HG03108 (cell line): ENCODE measurements at regions not wholly inside any gene's neighbourhood (a gene's known extent, or its start where the extent isn't known, plus 50 kb on each side); places are given as distances from the start of the nearest gene placed in this dataset.

Experiments used
- ATAC-seq: cut with Tn5 transposase; IDR thresholded peaks from one replicate; pipeline ENCODE4 v1.9.1; 2021; ENCODE audit warnings: moderate library complexity; ENCODE audit not compliant: unreplicated experiment

DNA sequence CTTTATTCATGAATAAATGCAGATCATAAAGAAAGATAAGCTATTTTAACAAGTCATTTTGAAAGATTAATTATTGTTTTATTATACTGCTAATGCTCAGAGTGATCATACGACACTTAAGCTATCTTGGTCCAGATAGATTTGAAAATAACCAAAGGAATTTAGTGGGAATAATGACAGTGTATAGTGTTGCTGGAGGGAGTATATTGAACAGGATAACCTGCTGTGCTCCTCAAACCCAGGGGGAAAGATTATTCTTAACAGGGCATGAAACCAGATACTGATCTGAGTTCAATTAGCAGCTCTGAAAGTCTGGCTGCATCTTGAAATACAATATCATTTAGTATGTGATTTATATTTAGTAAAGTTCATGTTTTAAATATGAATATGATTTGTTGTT, 216.3 kb upstream of the ITGA4 start:
- no peak for ATAC-seq

DNA sequence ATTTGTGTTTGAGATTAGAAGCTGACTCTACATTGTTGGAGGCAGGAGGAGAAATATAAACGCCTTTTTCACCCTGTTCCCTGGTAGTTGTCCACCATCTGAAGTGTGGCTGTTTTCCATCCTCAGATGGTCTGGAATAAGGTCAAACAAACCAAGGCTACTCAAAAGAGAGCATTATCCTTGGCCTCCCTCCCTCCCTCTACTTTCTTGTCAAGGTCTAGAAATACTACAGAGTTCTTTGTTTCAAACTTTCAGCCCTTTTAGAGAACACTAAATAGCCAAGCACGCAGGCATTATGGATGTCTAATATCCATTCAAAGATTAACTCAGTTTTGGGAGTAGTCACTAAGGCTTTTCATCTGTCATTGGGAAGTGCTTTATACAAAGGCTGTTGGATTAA, 215.8 kb upstream of the ITGA4 start:
- peak; percentile 9 for ATAC-seq

DNA sequence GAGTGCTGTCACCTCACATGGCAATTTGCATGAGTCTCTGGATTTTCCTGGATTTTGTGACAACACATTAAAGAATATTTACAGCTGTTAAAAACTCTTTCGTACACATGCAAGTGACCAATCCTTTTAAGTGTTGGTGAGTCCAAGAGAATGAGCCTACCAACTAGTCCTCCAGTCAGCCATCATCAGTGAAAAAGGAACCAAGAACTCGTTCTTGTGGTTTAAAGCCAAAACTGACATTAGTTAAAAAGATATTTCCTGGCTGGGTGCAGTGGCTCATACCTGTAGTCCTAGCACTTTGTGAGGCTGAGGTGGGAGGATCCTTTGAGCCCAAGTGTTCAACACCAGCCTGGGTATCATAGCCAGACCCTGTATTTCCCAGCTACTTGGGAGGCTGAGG, 215.4 kb upstream of the ITGA4 start:
- ATAC-seq: peak; percentile 82

DNA sequence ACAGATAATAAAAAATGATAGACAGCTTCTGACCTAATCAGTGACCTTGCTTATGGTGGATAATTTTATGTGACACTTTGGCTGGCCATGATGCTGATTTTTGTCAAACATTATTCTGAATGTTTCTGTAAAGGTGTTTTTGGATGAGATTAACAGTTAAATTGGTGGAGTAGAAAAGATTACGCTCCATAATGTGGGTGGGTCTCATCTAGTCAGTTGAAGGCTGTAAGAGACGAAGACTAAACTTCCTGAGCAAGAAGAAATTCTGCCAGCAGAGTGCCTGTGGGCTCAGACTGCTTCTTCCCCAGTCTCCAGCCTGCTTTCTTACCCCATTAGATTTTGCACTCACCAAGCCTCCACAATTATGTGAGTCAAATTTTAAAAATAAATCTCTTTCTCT, 214.9 kb upstream of the ITGA4 start:
- ATAC-seq: no peak

DNA sequence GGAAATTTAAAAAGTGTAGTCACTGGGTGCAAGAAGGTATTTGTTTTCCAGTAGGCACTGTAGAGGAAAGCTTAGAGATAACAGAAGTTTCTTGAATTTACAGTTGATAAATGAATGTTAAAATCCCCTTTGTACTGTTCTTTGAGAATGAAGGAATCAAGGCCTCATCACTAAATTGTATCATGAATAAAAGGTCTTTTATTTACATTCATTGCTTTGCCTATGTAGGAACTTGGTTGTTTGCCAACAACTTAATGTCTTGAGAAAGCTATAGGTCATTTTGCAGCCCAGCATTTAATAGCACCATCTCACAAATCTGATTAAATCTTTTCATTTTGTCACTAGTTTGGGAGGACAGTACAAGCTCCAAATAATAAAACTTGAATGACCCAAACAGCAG, 213.9 kb upstream of the ITGA4 start:
- ATAC-seq: no peak

DNA sequence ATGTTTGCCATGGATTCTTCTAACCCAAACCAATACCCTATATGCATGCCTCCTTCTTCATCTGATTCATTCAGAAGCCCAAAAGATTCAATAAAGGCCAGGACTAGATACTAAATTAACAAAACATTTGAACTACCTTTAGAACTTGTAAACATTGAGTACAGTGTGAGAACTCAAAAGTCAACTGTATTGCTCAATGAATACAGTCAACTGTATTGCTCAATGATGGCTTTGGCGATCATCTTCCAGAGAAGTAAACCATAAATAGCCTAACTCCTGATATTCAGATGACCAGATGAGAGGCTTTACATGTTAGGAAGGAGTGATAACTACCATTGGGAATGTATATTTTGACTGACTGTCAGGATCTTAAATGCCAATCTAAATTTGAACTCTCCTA, 206.5 kb upstream of the ITGA4 start:
- ATAC-seq: no peak

DNA sequence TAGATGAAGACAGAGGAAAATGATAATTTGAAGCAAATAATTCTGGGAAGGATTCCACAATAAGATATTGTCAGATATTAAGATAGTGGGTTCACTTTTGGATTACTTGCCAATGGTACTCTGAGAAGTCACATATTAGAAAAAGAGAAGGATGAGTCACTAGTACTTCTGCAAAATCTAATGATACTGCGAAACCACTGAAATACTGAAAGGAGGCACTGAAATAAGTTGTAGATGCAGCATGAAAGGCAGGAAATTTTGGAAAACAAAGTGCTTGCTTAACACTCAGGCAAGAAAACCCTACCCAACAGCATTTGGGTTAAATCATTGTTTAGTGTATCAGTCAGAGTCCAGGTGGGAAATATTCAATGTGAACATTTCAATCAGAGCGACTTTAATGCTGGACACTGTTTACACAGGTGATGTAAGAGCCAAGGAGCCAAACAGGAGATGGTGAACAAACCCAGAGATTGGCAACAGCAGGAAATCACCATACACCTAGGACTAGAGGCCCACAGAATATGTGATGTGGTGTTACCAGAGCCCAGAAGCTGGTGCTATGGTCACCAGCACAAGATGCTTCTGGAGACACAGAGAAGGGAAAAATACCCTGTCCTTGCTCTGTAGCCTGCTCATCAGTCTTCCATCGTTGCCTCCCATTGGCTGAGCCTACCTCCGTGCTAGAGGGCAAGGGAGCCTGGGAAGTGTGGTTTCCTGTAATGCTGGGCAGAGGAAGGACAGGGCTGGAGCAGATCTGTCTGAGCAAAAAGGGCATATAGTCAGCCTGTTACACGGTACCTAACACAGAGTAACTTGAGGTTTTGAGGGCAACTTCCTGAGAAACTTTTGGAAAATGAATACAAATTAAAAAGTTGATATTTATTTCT, 204.7 kb upstream of the ITGA4 start:
- no peak for ATAC-seq

DNA sequence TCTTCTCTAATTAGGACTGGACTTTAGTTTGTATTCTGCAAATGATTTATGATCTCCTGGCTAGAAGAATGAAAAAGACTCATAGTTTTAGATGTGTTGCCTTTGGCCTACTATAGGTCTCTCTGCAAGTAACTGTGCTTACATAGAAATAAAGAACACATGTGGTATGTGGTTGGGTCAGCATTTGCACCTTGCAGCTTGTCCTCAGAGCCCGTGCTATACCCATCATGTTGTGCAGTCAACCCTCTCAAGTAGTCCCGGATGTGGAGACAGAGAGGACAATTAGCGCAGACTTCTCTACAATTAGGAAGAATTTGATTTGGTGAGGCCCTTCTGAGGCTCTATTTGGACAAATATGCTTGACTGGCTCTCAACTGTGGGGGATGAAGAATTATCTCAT, 203.7 kb upstream of the ITGA4 start:
- no peak for ATAC-seq

DNA sequence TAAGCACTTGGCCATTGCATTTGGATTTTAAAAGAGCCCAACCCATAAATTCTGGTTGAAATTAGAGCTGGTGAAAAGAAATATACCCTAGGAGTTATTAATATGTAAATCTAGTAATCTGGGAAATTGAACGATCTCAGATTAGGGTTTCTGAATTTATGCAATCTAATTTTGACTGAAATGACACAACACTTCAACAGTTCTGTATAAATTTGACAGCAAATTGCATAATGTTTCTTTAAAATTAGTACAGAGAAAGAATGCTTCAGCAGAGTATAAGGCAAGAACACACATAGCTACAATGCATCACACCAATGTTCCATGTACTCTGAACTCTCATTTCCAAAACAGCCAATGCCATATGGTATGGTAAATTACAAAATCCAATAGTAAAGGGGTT, 201.5 kb upstream of the ITGA4 start:
- ATAC-seq: no peak

DNA sequence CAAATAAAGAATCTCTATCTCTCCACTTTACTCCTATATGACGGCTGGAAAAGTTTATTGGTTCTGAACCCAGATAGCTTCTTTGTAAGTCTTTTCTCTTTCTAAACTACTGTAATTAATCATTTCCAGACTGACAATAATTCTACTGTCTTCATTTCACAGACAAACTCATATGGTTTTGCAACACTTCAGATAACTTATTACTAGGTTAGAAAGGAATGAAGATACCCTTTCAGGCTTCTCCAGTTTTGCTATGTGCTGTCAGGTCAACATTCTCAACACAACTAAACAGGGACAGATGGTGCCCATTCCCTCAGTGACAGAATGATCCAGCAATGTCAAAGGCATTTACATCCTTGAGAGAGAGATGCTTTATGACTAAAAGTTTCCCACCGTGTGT, 198.5 kb upstream of the ITGA4 start:
- ATAC-seq: no peak

DNA sequence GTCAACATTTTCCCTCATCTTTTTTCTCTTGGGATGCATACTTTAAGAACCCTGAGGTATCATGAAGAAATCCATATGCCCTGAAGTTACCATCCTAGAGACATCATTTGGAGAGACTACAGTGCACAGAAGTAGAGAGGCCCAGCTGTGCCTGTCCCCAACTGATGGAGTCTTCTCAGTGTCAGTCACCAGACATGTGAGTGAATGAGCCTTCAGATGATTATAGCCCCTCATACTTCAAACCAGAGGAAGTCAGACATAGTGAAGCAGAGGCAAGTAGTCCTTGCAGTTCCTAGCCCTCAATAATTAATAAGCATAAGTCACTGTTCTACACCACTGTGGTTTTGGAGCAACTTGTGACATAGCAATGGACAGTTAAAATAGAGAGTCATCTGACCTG, 194.4 kb upstream of the ITGA4 start:
- no peak for ATAC-seq

DNA sequence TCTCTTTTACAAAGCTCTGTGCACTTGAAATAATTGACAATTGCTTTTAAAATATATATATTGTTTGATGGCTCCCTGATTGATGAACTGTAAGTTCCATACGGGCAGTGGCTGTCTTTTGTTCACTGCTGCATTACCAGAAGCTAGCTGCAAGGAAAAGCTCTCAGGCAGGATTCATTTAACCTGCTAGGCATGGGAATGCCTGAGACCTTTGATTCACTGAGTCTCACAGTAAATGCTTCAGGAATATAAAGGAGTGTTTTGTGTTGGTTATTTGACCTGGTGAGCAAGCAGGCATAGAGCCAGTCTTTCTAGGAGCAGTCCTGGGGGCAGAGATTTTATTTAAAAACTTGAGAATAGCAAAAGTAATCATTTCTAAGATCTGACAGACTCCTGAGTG, 193.2 kb upstream of the ITGA4 start:
- no peak for ATAC-seq

DNA sequence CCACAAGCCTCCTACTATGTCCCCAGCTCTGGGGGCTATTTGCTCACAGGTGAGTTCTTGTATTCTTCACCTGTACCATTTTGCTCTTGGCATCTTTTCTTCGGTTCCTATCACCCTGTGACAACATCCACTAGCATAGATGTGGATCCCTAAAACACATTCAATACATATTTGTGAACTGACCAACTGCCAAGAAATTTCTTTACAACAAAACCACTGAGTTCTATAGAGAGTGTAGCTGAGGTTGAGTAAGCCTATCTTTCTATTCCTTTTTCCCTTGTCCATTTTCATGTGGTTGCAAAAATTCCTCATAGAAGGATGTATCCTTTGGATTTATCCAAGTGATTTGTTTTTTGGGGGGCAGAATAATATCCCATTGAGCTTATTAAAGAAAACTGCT, 192.7 kb upstream of the ITGA4 start:
- ATAC-seq: no peak

DNA sequence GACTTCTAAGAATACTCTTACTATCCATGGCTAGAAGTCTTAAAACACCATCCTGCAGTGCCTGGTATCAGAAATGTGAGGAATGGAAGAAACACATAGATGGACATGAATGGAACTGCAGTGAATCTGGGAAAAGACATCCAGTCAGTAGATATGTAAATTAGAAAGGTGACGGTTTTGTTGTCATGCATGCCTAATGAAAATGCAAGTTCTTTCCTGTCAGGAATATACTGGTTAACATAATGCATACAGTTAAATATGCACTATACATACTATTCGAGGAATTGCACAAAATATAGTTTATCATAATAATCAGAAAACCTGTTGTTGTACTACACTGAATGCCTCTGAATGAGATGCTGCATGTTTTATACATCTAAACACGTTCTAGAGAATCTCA, 190.6 kb upstream of the ITGA4 start:
- ATAC-seq: no peak

DNA sequence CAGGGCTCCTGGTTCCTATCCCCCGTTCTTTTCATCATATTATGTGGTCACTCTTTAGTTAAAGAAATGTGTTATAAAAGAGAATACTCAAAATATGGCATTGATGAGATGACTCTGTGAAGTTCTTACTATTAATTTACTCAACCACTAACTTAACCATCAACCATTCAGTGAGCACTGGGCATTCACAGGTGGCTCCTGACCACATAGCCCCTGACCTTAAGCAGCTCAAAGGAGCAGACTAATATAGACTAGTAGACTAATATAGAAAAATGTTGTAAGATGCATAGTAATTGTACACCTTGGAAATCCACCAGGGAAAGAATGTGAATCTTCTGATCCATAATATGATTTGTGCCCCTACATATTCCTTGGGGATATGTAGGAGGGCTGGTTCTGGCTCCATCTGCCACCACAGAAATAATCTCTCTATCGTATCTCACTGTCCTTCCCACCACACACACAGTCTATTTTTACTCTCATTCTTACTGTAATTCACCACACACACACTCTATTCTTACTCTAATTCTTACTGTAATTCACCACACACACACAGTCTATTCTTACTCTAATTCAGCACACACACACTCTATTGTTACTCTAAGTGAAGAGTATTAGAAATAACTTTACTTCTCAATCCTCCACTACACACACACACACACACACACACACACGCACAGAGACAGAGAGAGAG, 188.9 kb upstream of the ITGA4 start:
- no peak for ATAC-seq

DNA sequence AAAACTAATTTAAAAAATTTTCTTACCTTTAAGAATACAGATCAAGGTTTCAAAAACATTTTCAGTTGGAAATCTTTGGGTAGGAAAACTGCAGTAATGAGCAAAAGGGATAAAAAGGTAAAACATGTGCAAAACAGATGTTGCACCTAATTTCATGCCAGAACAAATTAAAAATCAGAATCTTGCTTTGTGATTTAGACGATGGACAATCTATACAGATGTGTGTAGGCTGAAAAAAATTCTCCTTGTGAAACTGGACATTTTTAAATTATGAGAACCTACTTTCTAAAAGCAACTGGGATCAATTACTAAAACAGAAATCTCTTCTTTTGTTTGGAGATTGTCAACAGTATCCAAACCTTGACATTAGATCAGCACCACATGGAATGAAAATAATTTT, 183.2 kb upstream of the ITGA4 start:
- no peak for ATAC-seq

DNA sequence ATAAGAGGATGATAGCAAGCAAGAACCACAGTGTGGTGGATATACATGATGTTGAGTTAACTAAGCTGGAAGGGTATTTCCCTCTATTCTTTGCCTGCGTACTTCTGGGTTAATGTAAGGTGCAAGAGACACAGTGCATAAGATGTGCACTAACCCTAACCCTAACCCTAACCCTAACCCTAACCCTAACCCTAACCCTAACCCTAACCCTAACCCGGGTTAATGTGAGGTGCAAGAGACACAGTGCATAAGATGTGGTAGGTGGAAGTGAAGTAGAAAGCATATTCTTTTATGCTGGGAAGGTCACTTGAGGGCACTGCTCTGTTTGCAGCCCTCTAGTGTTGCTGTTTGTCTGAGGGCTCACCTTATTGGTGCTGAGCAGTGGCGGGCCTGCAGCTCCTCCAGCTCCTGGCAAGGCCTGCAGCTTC, 181.5 kb upstream of the ITGA4 start:
- ATAC-seq: no peak

DNA sequence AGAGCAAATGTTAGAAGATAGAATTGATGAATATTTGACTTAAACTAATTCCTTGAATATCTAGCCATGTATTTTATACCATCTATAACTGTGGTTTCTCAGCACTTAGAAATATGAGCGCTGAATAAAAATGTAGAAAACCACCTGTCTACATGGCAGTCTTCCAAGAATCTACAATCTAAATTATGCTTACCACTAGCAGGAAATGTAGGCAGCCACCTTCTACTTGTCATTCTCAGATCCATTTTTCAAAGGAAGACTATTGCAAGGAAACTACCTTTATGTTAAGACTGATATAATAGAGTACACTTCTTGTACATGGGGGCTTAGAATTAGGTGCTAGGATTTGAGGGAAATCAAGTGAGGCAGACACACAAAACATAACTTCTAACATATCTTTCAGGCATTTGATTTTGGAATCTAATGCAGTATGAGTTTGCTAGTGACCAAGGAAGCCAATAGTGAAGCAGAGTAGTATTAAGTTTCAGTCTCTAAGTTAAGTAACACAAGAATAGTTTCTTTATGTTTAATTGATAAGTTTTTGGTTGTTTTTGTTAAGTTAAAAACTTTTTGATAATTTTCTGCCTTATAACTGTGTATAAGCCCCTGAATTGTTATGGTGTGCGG, 175.9 kb upstream of the ITGA4 start:
- ATAC-seq: no peak

DNA sequence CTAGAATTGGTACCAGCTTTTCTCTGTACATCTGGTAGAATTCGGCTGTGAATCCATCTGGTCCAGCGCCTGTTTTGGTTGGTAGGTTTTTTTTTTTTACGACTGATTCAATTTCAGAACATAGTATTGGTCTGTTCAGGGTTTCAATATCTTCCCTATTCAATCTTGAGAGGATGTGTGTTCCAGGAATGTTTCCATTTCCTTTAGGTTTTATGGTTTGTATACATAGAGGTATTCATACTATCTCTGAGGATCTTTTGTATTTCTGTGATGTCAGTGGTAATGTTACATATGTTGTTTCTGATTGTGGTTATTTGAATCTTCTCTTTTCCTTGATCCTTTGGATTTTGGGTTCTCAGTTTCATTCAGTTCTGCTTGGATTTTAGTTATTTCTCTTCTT, 172.1 kb upstream of the ITGA4 start:
- no peak for ATAC-seq

DNA sequence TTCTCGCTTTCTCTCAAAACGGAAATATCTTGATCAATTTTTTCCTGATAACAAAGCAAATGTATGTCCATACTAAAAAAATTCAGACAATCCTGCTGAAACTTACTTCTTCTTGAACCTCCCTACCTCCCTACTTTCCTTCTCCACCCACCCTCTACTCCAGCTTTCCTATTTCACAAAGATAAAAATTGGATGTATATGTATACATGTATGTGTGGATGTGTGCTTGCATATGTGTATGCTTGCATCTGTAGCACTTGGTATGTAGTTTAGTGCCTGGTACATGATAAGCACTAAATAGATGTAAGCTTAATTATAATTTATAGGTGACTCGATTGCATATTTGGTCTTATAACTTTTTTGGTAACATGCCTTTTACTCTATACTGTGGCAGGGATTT, 167.5 kb upstream of the ITGA4 start:
- no peak for ATAC-seq

DNA sequence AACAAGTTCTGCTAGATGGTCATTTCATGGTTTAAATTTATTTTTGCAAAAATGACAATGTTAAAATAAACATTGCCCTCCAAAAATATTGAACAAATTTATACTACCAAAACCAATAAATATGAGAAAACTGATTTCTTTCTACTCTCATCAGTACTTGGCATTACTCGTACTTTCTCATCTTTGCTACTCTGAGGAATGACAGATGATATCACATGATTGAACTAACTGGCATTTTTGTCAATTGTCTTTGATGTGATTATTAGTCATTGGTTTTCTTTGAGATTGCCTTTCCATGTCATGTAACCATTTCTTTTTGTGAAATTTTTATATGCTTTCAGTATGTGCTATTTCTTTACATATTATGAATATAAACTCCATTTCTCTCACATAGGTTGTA, 167.0 kb upstream of the ITGA4 start:
- ATAC-seq: no peak

DNA sequence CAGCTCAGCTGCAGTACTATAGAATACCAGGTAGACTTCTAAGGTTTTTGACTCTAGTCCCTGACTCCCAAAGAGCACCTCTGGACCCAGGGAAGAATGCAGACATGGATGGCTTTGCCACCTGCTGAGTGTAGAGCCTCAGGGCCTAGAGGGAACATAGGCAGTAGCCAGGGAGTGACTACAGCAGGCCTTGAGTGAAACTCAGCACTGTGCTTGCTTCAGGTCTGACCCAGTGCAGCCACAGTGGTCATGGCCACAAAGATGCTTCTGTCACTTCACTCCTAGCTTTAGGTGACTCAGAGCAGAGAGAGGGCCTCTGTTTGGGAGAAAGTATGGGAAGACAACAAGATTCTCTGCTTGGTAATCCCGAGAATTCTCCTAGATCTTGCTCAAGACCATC, 162.2 kb upstream of the ITGA4 start:
- no peak for ATAC-seq
